Epidermal melanocyte (primary cell): ENCODE measurements at regions not wholly inside any gene's neighbourhood (a gene's known extent, or its start where the extent isn't known, plus 50 kb on each side); places are given as distances from the start of the nearest gene placed in this dataset.
"Not testable (repeated sequence)": the region's sequence is repeated elsewhere in the genome, so short reads cannot be mapped to it uniquely, and the experiment has no call there.

Experiments used
- DNase-seq: peaks from one replicate; pipeline ENCODE4 v3.0.0; 2011; ENCODE audit warnings: low spot score; ENCODE audit not compliant: insufficient read length

DNA sequence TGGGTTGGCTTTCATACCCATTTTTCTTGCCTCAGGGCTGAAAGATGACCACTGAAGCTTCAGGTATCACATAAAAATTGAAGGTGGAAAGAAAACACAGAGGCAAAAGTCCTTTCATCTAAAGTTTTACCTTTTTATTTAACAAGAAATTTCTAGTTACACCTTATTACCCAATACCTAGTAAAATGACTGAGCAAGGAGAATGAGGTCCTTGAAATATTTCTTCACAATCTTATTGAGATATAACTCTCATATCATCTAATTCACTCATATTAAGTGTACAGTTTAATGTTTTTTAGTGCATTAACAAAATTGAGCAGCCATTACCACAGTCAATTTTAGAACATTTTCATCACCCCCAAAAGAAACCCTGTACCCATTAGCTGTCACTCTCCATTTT lies 112.9 kb upstream of the ADTRP start:
- DNase-seq = no peak

DNA sequence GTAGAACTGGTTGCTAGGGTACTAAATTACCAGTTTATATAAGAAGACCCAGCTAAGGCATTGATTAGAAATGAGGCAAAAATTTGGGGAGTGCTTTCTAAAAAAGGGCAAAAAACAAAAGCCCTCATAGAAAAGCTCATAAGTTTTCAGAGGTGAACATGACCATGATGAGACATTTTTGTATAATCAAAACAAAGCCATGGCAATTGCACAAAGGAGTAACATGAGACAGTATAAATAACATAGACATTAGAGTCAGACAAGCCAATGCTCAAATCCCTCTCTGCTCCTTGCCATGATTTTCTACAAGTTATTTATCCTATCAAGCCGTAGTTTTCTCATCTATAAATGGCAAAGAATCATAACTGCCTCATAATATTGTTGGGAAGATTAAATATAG lies 112.2 kb upstream of the ADTRP start:
- DNase-seq = no peak

DNA sequence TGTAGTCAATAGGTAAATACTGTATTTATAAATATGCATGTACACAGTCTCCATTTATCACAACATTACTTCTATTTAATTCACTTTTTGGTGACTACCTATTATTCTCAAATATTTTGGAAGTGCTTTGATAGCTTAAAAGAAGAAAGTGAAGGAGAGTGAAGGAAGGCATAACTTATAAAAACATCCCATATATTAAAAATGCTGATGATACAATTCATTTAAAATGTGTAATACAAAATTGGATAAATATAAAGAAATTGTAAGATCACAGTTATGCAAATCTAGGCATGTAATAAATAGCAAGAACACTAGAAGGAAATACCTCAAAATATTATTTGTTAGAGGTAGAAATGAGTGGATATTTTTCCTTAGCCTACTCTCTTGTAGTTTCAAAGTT lies 111.6 kb upstream of the ADTRP start:
- DNase-seq = no peak

DNA sequence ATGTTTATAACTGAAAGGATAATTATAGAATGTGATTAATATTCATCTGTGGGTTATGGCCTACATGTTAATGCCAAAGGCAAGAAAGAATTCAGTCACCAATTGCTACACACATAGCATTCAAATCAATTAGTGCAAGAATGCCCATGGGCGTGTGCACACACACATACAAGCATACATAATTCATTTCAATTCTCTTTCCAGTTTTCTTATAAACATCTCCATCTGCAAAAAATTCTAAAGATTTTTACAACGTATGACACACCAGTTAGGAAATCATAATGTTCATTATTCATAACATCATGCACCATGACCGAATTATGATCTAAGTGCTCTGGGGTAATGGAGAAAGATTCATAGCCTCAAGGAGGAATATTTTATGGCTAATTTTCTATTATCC lies 111.0 kb upstream of the ADTRP start:
- no peak for DNase-seq

DNA sequence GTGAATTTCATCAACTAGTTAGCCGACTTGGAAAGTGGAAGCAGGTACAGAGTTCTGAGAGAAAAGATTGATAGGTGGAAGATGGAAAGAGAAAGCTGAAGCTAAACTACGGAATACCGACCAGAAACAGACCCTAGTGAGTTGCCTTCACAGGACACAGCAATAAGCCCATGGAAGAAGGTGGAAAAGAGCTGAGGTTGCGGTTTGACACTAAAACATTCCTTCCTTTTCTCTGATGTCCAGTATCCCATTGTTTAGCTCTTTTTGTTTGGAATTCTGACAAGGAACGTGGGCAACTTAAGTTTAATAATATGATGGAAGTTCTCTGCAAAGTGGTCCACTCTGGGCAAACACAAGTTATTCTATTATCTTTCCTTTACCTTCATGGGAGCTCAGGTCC lies 110.1 kb upstream of the ADTRP start:
- no peak for DNase-seq

DNA sequence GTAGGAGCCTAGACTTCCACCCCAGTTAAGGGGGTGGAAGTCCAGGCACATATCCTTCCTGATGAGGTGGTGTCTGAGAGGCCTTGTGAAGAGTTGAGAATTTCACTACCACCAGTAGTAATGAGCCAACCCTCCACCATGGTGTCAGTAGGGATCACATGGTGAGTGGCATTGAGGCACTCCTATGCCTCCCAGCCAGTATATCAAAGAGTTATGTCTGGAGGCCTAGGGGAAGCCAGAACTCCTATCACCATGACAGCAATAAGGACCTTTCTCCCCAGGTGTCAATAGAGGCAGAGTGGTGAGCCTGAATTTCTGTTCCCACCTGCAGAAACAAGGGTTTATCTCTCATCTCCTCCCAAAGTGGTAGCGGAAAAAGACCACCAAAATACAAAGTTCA lies 106.6 kb upstream of the ADTRP start:
- DNase-seq = no peak

DNA sequence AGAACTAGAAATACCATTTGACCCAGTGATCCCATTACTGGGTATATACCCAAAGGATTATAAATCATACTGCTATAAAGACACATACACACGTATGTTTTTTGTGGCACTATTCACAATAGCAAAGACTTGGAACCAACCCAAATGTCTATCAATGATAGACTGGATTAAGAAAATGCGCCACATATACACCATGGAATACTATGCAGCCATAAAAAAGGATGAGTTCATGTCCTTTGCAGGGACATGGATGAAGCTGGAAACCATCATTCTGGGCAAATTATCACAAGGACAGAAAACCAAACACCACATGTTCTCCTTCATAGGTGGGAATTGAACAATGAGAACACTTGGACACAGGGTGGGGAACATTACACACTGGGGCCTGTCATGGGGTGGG lies 104.9 kb upstream of the ADTRP start:
- not testable (repeated sequence) for DNase-seq

DNA sequence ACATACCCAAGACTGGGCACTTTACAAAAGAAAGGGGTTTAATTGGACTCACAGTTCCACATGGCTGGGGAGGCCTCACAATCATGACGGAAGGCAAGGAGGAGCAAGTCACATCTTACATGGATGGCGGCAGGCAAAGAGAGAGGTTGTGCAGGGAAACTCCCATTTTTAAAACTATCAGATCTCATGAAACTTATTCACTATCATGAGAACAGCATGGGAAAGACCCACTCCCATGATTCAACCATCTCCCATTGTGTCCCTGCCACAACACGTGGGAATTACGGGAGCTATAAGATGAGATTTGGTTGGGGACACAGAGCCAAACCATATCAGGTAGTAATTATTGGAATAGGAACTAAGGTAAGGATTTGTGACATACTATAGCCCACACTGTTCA lies 101.6 kb upstream of the ADTRP start:
- DNase-seq = not testable (repeated sequence)

DNA sequence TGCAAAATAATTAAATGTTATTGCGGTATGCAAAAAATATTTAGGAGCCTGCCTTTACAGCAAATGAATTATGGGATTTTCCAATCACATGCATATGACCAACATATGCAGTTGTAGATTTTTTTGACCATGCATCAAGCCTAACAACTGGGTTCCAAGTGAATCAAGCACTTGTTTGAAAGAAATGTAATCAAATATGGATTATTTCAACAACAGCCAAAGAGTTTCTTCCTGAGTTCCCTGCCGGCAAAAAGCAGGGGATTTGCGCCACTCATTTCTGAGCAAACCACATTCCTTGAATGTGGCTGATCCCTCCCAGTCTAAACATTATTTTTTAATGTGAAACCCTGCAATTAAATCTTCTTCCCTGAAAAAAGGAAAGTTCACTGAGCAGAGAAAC lies 100.1 kb upstream of the ADTRP start:
- DNase-seq = no peak

DNA sequence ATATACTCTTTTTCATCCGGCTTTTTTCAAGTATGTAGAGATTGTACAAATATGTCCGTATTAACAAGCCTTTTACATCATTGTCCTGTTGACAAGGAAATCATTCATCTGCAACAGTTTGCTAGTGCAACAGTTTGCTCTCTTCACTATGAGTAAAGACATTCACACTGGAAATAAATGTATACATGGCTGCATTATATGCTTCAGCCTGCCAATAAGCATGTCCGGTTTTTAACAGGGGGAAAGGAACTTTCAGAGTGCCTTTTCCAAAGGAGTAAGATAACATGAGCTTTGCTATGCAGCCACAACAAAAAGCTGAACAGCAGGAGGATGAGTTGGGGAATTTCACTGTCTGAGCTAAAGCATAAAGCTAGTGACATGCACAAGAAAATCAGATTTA lies 99.4 kb upstream of the ADTRP start:
- no peak for DNase-seq

DNA sequence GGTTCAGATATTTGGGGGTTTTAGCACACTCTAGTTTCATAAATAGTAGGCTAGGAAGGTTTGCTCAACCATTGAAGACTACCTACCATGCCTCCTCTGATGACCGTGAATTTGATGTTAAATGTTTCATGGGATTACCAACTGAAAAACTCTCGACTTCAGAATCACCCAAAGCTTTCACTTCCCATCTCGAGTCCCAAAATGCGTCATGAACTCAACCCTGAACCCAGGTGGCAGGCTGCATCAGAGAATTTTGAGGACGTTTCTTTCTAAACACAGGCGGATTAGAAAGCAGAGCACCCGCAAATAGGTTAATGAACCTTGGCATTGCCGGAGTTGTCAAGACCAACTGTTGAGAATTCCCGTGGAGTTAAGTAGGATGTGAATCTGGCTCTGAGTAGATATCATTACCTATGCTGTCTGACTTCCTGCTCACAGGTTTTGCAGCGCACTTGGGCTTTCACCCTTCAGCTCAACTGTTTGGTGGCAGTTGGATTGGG lies 98.4 kb upstream of the ADTRP start:
- DNase-seq = no peak

DNA sequence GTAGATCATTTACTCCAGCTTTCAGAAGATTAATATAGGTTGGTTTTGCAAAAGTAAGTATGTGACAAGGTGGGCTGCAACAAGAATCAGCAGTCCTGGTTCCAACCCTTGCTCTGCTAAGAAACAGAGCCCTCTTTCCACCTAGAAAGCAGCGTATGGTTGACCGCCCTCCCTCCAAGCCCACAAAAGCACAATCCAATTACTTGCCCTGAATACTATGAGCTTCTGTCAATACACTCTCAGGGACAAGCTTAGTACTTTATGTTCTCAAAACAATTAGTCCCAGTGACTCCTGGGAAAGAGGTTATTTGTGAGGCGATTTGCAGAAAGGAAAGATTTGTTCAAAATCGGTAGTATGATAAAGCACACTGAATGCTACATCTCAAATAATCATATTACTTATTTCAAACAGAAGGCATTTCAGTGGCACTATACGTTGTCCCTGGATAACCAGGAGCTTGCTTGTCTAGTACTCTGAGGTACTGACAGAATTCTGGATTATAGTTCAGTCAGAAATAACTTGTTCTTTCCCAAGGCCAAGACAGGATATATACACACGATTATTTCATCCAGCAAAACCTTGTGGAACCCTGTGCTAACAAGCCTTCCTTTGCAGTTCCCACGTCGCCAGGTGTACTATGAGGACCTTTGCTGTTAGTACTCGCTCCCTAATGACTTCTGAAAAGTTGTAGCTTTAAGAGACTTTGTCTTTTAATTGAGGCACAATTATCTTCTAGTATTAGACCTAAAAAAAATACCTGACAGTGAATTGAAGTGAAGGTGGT lies 96.9 kb upstream of the ADTRP start:
- no peak for DNase-seq

DNA sequence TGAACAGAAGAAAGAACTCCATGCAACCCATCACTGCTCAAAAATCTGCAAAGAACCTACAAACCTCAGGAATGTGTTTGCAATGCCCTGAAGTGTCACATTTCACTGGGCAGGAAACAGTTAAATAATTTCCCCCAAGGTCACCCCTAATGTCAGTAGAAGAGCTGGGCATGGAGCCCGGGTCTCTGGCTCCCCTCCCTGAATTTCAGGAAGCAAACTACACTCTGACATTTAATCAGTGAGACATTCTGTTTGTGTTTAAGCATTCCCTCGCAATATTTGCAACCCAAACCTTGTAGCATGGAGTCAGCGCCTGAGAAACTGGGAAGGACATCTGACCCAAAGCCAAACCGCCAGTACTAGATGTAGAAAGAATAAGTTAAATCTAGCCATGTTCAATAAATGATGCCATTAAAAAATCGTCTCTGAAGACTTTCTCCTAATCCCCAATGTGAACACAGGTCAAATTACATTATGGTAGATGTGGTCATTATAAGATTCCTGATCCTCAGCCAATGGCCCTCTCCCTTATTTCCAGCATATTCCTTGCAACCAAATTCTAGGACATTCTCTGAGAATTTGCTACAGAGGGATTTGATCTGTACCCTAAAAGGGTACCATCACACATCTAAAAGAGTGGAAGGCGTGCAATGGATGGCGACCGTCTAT lies 91.2 kb upstream of the ADTRP start:
- DNase-seq = no peak

DNA sequence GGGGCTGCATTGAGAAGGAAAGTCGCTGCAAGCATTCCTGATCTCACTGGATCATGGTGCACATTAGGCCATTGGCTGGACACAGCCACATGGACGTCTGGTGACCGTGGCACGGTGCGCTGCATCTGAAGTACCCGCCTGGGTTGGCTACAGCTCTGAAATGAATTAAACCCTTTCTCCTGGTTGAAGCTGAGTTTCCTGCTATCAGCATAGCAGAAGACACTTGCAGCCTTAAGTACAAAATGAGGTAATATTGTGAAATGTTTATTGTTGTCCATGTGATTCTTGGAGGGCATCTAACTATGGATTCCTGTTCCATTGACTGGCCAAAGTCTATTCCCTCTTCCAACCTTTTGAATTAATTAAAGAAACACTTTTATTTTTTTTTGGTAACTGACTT lies 89.8 kb upstream of the ADTRP start:
- DNase-seq = no peak

DNA sequence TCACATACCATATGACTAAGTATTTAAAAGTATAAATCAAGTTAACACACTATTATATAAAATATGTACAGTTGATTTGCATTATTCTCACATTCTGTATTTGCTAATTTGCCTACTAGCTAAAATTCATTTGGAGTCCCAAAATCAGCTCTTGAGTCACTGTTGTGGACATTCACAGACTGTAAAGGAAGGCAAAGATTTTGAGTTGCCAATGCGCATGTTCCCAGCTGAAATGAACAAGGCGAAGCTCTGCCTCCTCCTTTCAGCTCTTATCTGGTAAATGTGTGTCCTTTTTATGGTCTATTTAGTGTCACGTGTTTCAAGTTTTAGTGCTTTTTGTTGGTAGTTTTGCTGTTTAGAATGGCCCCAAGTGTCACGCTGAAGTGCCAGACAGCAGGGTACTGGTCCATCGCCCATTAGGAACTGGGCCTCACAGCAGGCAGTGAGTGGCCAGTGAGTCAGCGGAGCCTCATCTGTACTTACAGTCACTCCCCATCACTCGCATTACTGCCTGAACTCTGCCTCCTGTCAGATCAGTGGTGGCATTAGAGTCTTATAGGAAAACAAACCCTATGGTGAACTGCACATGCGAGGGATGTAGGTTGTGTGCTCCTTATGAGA lies 87.2 kb upstream of the ADTRP start:
- DNase-seq = no peak

DNA sequence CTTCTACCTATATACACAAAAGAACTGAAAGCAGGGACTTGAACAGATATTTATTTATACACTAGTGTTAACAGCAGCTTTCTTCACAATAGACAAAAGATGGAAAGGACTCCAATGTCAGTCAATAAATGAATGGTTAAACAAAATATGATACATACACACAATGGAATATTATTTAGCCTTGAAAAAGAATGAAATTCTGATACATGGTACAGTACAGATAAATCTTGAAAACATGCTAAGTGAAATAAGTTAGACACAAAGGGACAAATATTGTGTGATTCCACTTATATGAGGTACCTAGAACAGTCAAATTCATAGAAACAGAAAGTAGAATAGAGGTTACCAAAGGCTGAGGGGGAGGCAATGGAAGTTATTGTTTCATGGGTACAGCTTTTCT lies 79.8 kb upstream of the ADTRP start:
- DNase-seq = no peak

DNA sequence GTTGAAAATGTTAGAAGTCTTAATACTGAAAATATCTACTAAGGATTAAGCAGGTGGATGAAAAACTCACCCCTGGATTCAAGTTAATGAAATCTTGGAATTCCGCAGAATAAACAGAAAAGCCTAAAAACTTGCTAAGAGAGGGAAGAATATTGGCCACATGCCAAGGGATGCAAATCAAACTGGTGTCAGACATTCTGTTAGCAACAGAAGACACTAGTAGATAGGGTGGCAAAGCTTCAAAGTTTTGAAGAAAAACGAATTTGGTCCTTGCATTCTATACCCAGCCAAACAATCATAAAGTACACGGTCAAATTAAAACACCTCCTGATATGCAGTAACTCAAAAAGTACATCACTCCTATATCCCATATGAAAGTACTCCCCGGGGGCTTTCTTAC lies 77.1 kb upstream of the ADTRP start:
- DNase-seq = no peak

DNA sequence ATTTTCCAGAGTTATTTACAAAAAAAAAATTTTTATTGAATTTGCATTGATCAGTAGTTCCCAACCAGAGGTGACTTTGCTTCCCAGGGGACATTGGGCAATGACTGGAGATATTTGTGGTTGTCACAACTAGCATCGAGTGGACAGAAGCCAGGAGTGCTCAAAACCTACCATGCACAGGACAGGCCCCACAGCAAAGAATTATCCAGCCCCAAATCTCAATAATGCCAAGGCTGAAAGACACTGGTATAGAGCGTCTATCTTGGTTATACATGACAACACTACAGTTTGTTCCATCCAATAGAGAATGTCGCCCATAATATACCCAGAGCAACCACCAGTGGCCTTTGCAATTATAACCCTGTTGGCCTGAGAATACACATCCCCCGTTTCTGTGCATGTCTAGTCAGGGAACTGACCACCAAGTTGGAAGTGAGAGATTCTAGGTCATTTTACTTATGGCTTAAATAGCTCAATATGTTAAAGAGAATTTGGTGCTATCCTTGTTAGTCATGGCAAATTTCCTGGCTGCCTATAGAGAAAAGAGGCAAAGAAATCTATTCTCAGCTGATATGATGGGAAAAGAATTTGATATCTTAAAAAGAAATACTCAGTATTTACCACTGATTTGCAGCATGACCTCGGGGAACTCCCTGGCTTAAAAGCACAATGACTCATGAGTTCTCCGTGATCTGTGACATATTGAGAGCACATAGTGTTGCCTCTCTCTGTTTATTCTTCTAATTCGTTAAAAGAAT lies 76.0 kb upstream of the ADTRP start:
- DNase-seq = no peak

DNA sequence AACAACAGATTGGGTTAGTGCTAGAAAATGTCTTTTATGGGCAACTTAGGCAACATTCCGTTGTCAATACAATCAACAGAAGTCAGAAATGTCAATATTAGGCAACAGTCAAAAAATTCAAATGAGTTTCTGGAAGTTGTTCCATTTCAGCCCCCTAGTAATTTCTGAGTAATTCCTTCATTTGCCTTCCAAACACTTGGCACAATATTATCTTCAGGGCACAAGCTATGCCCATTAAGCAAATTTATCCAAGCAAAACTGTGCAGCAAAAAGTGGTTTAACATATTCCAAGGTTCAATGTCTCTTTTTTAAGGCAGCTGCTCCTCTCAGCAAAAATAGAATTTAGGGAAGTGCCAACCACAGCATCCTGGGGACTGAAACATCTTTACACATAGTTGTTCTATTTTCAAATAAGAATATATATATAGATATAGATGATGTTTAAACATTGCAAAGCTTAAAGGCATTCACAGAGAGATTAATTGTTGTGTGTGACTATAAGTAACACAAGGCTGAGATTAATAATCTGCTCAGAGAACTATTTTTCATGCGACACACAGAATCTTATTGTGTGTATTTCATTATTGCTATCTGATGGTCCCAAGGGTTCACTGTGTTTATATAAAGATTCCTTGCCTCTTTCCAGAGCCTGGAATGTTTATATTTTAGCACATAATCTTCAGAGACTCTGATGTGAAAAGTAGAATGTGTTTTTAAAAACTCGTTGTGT lies 75.2 kb upstream of the ADTRP start:
- no peak for DNase-seq

DNA sequence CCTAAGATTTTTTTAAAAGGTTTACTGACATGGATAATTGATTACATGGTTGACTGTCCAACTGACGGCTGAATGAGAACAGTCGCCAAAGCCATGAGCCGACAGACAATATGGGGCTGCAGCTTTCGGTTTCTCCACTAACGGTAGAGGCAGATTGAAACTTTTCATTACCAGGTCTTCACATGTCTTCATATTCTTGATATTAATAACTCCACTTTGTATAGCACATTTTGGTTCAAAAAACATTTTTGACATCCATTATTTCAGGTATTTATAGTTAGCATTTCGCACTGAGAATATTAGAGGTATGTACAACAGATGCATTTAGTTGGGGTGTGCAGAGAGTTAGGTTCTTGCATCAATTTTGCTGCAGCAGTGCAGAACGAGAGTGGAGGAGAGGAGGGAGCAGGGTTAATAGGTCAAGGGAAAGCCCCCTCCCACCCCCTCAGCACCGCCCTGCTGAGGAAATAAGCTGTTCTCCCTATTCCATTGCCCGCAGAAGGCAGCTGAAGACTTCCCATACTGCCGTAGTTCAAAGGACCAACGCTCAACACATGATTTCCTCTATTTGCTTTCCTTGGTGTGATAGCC lies 73.6 kb upstream of the ADTRP start:
- no peak for DNase-seq

DNA sequence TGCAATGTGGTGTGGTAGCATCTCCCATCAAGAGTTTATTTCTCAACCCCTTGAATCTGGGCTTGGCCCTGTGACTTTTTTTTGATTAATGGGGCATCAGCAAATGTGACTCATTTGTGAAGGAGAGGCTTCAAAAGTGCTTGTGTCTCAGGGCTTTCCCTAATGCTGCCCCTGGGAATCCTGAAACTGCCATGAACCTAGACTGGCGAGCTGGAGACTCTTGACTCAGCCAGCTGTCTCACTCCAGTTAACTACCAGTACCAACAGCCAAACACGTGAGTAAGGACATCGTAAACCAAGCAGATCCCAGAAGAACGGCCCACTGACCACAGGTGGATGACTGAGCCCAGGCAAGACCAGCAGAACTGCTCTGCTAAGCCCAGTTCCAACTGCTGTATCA lies 72.8 kb upstream of the ADTRP start:
- no peak for DNase-seq
